Posterior cingulate gyrus (tissue), 11 donors: ENCODE measurements at regions not wholly inside any gene's neighbourhood (a gene's known extent, or its start where the extent isn't known, plus 50 kb on each side); places are given as distances from the start of the nearest gene placed in this dataset.
"Not testable (repeated sequence)": the region's sequence is repeated elsewhere in the genome, so short reads cannot be mapped to it uniquely, and the experiment has no call there.

Source experiments
- DNase-seq, 10 donors: peaks; one replicate each; pipeline versions ENCODE4 v3.0.0 to v3.0.0-alpha.2; 2020 to 2021; ENCODE audit warnings: mixed read lengths in 3 of 10
- intact Hi-C: fragments of 100-400 bp; cut with DNase I; formaldehyde crosslinking; loops from one replicate; pipeline ENCODE4 v1.15.1; 2023

- intact Hi-C loops, result no loop called here
- DNase-seq, result no peak
Observed at GRCh38 chr20:40293740-40294139, 395.3 kb downstream of the MAFB start.

- DNase-seq, result no peak
Observed at GRCh38 chr20:40291493-40292135, 397.4 kb downstream of the MAFB start.

DNA sequence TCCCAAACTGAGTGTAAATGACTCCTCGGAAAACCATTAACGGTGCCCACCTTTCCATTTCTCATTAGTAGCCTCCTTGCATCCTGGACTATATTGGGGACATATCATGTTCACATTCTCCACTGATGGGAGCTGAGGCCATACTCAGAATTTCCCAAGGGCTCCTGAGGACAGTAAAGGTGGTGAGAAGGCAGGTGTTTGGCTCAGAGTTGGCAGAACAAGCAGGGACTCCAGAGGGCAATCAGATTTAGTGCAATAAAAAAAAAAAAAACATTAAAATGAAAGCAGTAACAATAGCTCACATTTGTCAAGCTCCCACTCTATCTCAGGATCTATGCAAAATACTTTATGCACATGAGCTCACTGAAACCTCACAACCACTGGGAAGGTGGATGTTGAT, 401.4 kb downstream of the MAFB start:
- DNase-seq, result no peak
- intact Hi-C loops, result no loop called here

More at GRCh38 chr20:40291493-40292135, 397.4 kb downstream of the MAFB start:
- intact Hi-C loops, result no loop called here

- peak in 8 of 10 donors; percentile 24 to 86 (median 34) for DNase-seq
- intact Hi-C loops, result no loop called here
Observed at GRCh38 chr20:40286975-40287531, 402.0 kb downstream of the MAFB start.

DNA sequence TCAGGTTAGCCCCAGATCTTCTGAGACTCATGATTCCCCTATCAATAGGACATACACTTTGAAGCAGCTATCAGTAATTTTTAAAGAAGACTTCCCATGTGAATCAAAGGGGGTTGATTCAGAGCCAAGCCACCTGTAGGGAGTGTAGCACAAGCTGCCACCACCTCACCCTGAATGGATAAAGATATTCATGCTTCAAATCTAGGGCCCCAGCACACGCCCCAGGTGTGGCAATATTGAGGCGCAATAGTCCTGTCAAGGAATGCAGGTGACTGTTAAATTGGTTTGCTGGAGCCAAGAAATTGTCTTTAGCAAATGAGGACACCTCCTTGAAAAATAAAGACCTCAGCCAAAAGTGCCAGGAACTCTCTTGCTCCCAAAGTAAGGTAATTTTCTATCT, 404.4 kb downstream of the MAFB start:
- DNase-seq, result no peak
- intact Hi-C loops, result no loop called here

GRCh38 chr20:40283689-40284088, 405.3 kb downstream of the MAFB start:
- intact Hi-C loops, result no loop called here
- no peak for DNase-seq

DNA sequence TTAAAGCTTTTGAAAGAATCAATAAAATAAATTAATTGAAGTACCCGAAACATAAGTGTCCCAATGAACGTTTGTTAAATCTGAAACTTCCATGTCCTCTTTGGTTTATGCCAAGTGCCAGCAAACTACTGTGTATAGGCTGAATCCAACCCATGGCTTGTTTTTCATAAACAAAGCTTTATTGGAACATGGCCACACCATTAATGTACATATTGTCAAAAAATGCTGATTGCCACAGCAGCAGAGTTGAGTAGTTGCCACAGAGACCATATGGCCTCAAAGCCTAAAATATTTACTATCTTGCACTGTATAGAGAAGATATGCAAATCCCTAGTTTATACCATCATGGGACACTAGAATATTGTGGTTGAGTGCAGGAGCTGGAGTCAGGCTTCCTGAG, 406.1 kb downstream of the MAFB start:
- intact Hi-C loops, result no loop called here
- DNase-seq, result no peak

GRCh38 chr20:40282541-40282940, 406.5 kb downstream of the MAFB start:
- DNase-seq, result no peak
- intact Hi-C loops, result no loop called here

GRCh38 chr20:40280616-40281015, 408.4 kb downstream of the MAFB start:
- intact Hi-C loops, result no loop called here
- DNase-seq, result no peak

- DNase-seq, result no peak
- intact Hi-C loops, result no loop called here
Observed at GRCh38 chr20:40279390-40279789, 409.6 kb downstream of the MAFB start.

- DNase-seq, result no peak
- intact Hi-C loops, result no loop called here
Observed at GRCh38 chr20:40278673-40279072, 410.4 kb downstream of the MAFB start.

- DNase-seq, result no peak
- intact Hi-C loops, result no loop called here
Observed at GRCh38 chr20:40276301-40276700, 412.7 kb downstream of the MAFB start.

DNA sequence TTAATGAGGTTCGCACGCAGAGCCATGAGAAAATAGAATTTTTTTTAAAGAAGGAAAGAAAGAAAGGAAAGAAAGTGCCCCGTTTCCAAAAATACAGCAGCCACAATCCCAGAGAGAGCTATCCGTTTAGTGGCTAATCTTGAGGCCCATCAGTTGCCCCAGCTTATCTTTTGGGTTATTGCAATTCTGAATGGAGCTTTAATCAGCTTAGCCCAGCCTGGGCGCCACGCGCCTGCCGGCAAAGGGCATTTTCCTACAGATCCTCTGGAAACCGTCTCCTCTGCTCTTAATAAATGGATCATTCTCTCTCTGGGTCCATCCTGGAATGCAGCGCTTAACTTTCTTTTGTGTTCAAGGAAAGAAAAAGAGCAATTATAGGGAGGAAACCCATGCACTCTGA, 413.3 kb downstream of the MAFB start:
- DNase-seq, result no peak
- intact Hi-C loops, result no loop called here

DNA sequence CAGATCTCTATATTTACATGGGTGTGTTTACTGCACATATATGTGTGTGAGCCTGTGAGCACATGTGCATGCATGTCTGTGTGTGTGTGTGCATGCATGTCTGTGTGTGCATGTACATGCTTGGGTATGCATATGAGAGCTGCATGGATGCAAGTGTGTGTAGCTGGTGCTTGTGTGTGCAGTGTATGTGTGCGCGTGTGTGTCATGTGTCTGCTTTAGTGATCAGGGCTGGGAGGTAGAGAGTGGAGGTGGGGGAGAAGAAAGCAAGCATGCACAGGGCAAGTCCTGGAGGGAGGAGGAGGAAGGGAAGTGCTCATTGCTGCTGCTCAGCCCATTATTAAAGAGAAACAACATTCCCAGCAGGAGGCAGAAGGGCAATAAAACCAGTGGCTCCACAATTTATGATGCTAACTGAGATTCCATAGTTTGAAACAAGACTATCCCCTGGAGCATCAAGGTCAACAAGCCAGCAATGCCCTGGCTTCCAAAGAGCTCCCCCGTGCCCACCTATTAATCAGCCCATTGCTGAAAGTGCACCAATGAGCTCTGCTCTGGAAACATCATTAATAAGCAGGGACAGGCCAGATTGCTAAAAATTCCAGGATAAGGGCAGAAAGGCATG, 414.0 kb downstream of the MAFB start:
- intact Hi-C loops, result no loop called here

GRCh38 chr20:40269274-40269673, 419.8 kb downstream of the MAFB start:
- intact Hi-C loops, DNase-seq: not testable (repeated sequence)

More for the DNA sequence above, 414.0 kb downstream of the MAFB start:
- DNase-seq, result no peak

- intact Hi-C loops, result no loop called here
- DNase-seq, result no peak
Observed at GRCh38 chr20:40268321-40269075, 420.5 kb downstream of the MAFB start.

GRCh38 chr20:40265825-40266533, 423.1 kb downstream of the MAFB start:
- DNase-seq, result peak in 4 of 10 donors; percentile 17 to 42 (median 20)
- intact Hi-C loops, result loop anchor here (1.0 kb wide), 1 partner anchor 424 kb away; no protein-coding TSS in a partner anchor

DNA sequence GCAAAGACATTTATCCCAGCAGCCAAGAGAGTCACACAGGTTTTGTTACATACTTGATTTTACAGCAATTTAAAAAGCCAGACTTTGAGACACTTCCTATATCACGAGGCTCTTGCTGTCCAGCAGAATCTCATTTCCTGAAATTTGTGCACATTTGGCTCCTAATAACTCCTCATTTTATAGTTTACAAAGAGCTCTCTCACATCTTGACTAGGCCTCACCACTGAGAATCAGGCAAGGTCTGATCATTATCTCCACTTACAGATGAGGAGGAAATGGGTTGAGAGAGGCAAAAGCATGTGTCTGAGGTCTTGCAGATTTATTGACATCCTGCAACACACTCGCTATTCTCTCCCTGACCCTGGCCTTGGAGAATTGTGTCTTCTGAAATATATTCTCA, 426.8 kb downstream of the MAFB start:
- intact Hi-C loops, result no loop called here
- no peak for DNase-seq

- no peak for DNase-seq
- intact Hi-C loops, result no loop called here
Observed at GRCh38 chr20:40258931-40259330, 430.1 kb downstream of the MAFB start.

GRCh38 chr20:40257763-40258162, 431.3 kb downstream of the MAFB start:
- DNase-seq, result no peak
- intact Hi-C loops, result no loop called here

GRCh38 chr20:40255365-40255764, 433.7 kb downstream of the MAFB start:
- DNase-seq, result no peak
- intact Hi-C loops, result no loop called here
